Muscle of leg (tissue), 3 donors: ENCODE measurements at regions not wholly inside any gene's neighbourhood (a gene's known extent, or its start where the extent isn't known, plus 50 kb on each side); places are given as distances from the start of the nearest gene placed in this dataset.
A peak's percentile ranks its signal among the peaks of the same experiment; 100 is the strongest.

Source experiments
- DNase-seq: peaks from one replicate; pipeline ENCODE4 v3.0.0; 2013
- H3K27ac ChIP-seq: one replicate; pipeline ENCODE4 v1.5.1; 2013; ENCODE audit warnings: mild to moderate bottlenecking, low read length, control low read depth
- H3K27me3 ChIP-seq: one replicate; pipeline ENCODE4 v1.6.1; 2013; ENCODE audit warnings: low read length; ENCODE audit not compliant: control insufficient read depth, insufficient read depth
- H3K36me3 ChIP-seq: one replicate; pipeline ENCODE4 v1.6.1; 2013; ENCODE audit warnings: low read length; ENCODE audit not compliant: control insufficient read depth, insufficient read depth
- H3K4me1 ChIP-seq: one replicate; pipeline ENCODE4 v1.6.1; 2013; ENCODE audit warnings: low read length; ENCODE audit not compliant: control insufficient read depth, insufficient read depth
- H3K4me3 ChIP-seq: one replicate; pipeline ENCODE4 v1.5.1; 2013; ENCODE audit warnings: low read length, control low read depth
- H3K9me3 ChIP-seq: replicated peaks from 2 replicates; pipeline ENCODE4 v1.6.1; 2013; ENCODE audit warnings: low read depth, low read length; ENCODE audit not compliant: control insufficient read depth
- WGBS: methylation state at CpG from one replicate; pipeline ENCODE4 v1.1.5; 2013; ENCODE audit warnings: missing lambda C conversion rate; ENCODE audit not compliant: insufficient coverage; 5-methylcytosine and 5-hydroxymethylcytosine counted together

DNA sequence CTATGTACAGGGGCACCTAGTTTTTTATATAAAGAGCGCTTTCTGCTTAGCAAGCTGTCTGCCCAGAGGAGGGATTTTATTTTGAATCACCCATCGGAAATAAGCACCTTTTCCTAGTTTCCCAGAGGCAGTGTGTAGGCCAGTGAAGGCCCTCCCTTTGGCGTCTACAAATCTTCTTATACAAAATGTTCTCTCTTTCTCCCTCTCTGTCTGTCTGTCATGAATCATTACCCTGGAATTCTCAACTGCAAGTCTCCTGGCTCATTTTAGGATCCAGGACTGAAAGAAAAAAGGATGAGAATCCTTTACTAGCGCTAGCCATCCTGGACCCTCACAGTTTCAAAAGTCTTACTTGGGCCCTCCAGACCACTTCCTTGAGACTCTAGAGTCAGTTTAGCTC is 728.1 kb downstream of the OTOL1 start:
- Histone ChIP-seq H3K4me3 (no peak overlapping the region), H3K4me1 (no peaks in the 10 kb centered on the region), H3K9me3 (no peaks in the 10 kb centered on the region), H3K36me3 (no peaks in the 10 kb centered on the region), H3K27me3 (no peaks in the 10 kb centered on the region), H3K27ac (no peak overlapping the region)
- 91% methylated on average over 3 of the region's 4 CpGs for WGBS
- DNase-seq = no peak

GRCh38 chr3:162236949-162237348 is 740.3 kb downstream of the OTOL1 start:
- WGBS = 84% methylated on average over 3 of the region's 5 CpGs
- no peaks in the 10 kb centered on the region for H3K27me3 ChIP-seq
- H3K4me1 ChIP-seq = no peaks in the 10 kb centered on the region

DNA sequence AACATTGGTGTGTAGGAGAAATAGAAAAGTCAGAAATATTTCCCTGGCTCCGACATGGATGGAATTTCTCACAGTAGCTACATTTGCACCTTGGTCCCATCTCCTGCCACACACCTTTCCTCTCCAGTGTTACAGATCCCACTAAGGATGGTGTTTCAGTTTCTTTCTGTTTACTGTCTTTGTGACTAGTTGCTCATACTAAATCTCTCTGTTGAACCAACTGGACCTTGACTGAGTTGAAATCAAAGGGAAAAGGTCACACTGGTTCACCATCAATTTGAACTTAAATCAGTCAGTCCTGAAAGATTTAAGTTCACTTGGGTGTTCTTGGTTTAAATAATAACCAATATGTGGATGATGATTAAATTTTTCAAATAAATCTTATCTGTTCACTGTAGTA is 754.2 kb downstream of the OTOL1 start:
- H3K36me3 ChIP-seq = no peaks in the 10 kb centered on the region
- H3K27me3 ChIP-seq = no peaks in the 10 kb centered on the region
- no peaks in the 10 kb centered on the region for H3K4me1 ChIP-seq
- no CpG with 5 or more reads among the region's 1 CpG for WGBS
- no peaks in the 10 kb centered on the region for H3K9me3 ChIP-seq
- no peak for DNase-seq
- no peak overlapping the region for H3K27ac ChIP-seq
- H3K4me3 ChIP-seq = no peak overlapping the region

More at GRCh38 chr3:162236949-162237348, 740.3 kb downstream of the OTOL1 start:
- Histone ChIP-seq H3K27ac (no peak overlapping the region), H3K9me3 (no peaks in the 10 kb centered on the region), H3K36me3 (no peaks in the 10 kb centered on the region), H3K4me3 (no peak overlapping the region)
- DNase-seq = no peak

- DNase-seq = peak; percentile 7
- no peak overlapping the region for H3K27ac ChIP-seq
- WGBS = no CpG with 5 or more reads among the region's 1 CpG
Measured at GRCh38 chr3:162262129-162262528, 765.5 kb downstream of the OTOL1 start.

GRCh38 chr3:162263596-162263995 is 767.0 kb downstream of the OTOL1 start:
- Histone ChIP-seq H3K9me3 (no peaks in the 10 kb centered on the region), H3K4me3 (no peak overlapping the region), H3K36me3 (no peaks in the 10 kb centered on the region), H3K27ac (no peak overlapping the region), H3K27me3 (no peaks in the 10 kb centered on the region), H3K4me1 (no peaks in the 10 kb centered on the region)
- DNase-seq = no peak
- WGBS = 76% methylated on average over 2 of the region's 2 CpGs

More at GRCh38 chr3:162262129-162262528, 765.5 kb downstream of the OTOL1 start:
- no peaks in the 10 kb centered on the region for H3K4me1 ChIP-seq
- H3K27me3 ChIP-seq = no peaks in the 10 kb centered on the region
- no peak overlapping the region for H3K4me3 ChIP-seq
- no peaks in the 10 kb centered on the region for H3K9me3 ChIP-seq
- H3K36me3 ChIP-seq = no peaks in the 10 kb centered on the region

- 67% methylated on average over 1 of the region's 9 CpGs for WGBS
- H3K27ac ChIP-seq = no peak overlapping the region
- DNase-seq = no peak
Measured at GRCh38 chr3:162269636-162270458, 773.2 kb downstream of the OTOL1 start.

GRCh38 chr3:162274070-162274469 is 777.5 kb downstream of the OTOL1 start:
- H3K9me3 ChIP-seq = no peaks in the 10 kb centered on the region
- no peak overlapping the region for H3K27ac ChIP-seq
- H3K4me1 ChIP-seq = no peaks in the 10 kb centered on the region
- no peak overlapping the region for H3K4me3 ChIP-seq
- no peaks in the 10 kb centered on the region for H3K36me3 ChIP-seq
- H3K27me3 ChIP-seq = no peaks in the 10 kb centered on the region
- DNase-seq = no peak

More at GRCh38 chr3:162269636-162270458, 773.2 kb downstream of the OTOL1 start:
- no peaks in the 10 kb centered on the region for H3K9me3 ChIP-seq
- no peaks in the 10 kb centered on the region for H3K36me3 ChIP-seq
- no peaks in the 10 kb centered on the region for H3K4me1 ChIP-seq
- H3K4me3 ChIP-seq = no peak overlapping the region
- no peaks in the 10 kb centered on the region for H3K27me3 ChIP-seq

GRCh38 chr3:162278834-162279233 is 782.2 kb downstream of the OTOL1 start:
- Histone ChIP-seq H3K4me1 (no peaks in the 10 kb centered on the region), H3K4me3 (no peak overlapping the region), H3K36me3 (no peaks in the 10 kb centered on the region), H3K9me3 (peaks cover 6% of the 10 kb centered on the region), H3K27me3 (no peaks in the 10 kb centered on the region), H3K27ac (no peak overlapping the region)
- WGBS = no CpG with 5 or more reads among the region's 2 CpGs
- no peak for DNase-seq

DNA sequence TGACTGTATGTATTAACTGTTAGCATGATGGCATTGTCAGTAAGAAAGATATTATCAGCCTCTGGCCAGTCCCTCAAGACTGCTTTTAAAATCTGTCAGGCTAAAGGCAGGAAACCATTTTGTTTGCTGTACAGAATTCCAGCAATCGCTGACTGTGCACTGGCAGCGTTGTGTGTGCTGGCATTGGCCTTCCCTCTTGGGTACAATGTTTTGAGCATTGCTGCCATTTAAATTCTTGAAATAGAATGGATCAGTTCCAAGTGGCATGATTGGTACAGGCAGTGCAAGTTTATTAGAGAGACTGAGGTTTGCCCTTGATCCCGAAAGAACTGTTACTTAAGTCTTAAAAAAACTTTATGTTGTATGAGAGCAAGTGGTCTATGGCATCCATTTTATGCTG is 788.7 kb downstream of the OTOL1 start:
- H3K4me1 ChIP-seq = no peaks in the 10 kb centered on the region
- no peak overlapping the region for H3K4me3 ChIP-seq
- H3K9me3 ChIP-seq = peaks cover 4% of the 10 kb centered on the region
- H3K27ac ChIP-seq = no peak overlapping the region
- H3K36me3 ChIP-seq = no peaks in the 10 kb centered on the region
- H3K27me3 ChIP-seq = no peaks in the 10 kb centered on the region
- 83% methylated on average over 2 of the region's 3 CpGs for WGBS
- no peak for DNase-seq

DNA sequence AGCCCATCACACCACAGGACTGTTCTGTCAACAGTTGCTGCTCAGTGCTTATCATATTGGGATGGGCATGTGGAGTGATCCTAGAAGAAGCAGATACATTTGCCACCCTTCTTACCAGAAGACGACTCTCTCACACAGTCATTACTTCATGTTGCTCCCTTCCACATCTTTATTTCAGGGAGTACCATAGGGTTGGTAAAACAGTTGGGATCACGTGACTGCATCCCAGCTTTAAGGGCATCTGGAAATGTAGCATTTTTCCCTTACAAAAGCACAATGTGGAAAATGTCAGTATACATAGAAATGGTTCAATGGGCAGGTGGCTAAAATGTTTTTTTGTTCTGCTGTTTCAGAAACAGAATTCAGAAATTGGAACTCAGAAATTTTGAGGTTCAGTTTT is 791.0 kb downstream of the OTOL1 start:
- H3K4me1 ChIP-seq = no peaks in the 10 kb centered on the region
- whole genome bisulfite sequencing = no CpG with 5 or more reads among the region's 2 CpGs
- H3K36me3 ChIP-seq = no peaks in the 10 kb centered on the region
- no peaks in the 10 kb centered on the region for H3K27me3 ChIP-seq
- no peak for DNase-seq
- H3K9me3 ChIP-seq = no peaks in the 10 kb centered on the region
- H3K27ac ChIP-seq = no peak overlapping the region
- no peak overlapping the region for H3K4me3 ChIP-seq

DNA sequence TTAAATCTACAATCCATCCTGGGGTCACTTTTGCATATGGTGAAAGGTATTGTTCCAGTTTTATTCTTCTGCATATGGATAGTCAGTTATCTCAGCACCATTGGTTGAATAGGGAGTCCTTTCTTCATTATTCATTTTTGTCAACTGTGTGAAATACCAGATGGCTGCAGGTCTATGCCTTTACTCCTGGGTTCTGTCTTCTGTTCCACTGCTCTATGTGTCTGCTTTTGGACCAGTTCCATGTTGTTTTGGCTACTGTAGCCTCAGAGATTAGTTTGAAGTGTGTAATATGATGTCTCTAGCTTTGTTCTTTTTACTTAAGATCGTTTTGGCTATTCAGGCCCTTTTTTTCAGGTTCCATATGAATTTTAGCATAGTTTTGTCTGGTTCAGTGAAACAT is 795.8 kb downstream of the OTOL1 start:
- H3K4me1 ChIP-seq = no peaks in the 10 kb centered on the region
- DNase-seq = no peak
- H3K9me3 ChIP-seq = no peaks in the 10 kb centered on the region
- no CpG with 5 or more reads among the region's 1 CpG for WGBS
- no peaks in the 10 kb centered on the region for H3K36me3 ChIP-seq
- no peak overlapping the region for H3K27ac ChIP-seq
- H3K27me3 ChIP-seq = no peaks in the 10 kb centered on the region
- no peak overlapping the region for H3K4me3 ChIP-seq
